Gastroesophageal sphincter (tissue), 3 donors: ENCODE measurements at regions not wholly inside any gene's neighbourhood (a gene's known extent, or its start where the extent isn't known, plus 50 kb on each side); places are given as distances from the start of the nearest gene placed in this dataset.

Experiments
- CTCF ChIP-seq, 4 experiments: fragments of 200-600 bp in 2 of 4; fragments of 450-650 bp in 2 of 4; sonication (generic) in 1 of 4; IDR thresholded peaks; one replicate each; pipeline ENCODE4 v1.5.1; 2017 to 2019; ENCODE audit warnings: antibody characterized with exemption in 4 of 4, mild to moderate bottlenecking in 2 of 4, moderate library complexity in 2 of 4
- EP300 ChIP-seq: sonication (generic); formaldehyde crosslinking; IDR thresholded peaks from one replicate; pipeline ENCODE4 v1.6.1; 2017; ENCODE audit warnings: antibody characterized with exemption, mild to moderate bottlenecking
- POLR2A ChIP-seq, 2 donors: fragments of 450-650 bp; IDR thresholded peaks; one replicate each; pipeline ENCODE4 v1.6.1; 2017; ENCODE audit warnings: antibody characterized with exemption in 2 of 2, mild to moderate bottlenecking in 2 of 2, moderate library complexity in 1 of 2

GRCh38 chr9:108224716-108225115 lies 631.1 kb downstream of the ACTL7B start:
- TF ChIP-seq EP300: no peak
- no peak for TF ChIP-seq POLR2A (IDR thresholded peaks at IDR 0.05)
- no peak for TF ChIP-seq CTCF (IDR thresholded peaks at IDR 0.05)
